LNCAP (cell line): ENCODE measurements at regions not wholly inside any gene's neighbourhood (a gene's known extent, or its start where the extent isn't known, plus 50 kb on each side); places are given as distances from the start of the nearest gene placed in this dataset.

Source experiments
- CTCF ChIP-seq: fragments of 450-650 bp; IDR thresholded peaks from 2 replicates; pipeline ENCODE4 v1.5.1; 2017; ENCODE audit warnings: mild to moderate bottlenecking

GRCh38 chr21:39007985-39008384 lies 175.3 kb downstream of the PSMG1 start:
- TF ChIP-seq CTCF, result no peak

- TF ChIP-seq CTCF, result no peak
These were observed 175.7 kb downstream of the PSMG1 start for GRCh38 chr21:39007532-39007931.

DNA sequence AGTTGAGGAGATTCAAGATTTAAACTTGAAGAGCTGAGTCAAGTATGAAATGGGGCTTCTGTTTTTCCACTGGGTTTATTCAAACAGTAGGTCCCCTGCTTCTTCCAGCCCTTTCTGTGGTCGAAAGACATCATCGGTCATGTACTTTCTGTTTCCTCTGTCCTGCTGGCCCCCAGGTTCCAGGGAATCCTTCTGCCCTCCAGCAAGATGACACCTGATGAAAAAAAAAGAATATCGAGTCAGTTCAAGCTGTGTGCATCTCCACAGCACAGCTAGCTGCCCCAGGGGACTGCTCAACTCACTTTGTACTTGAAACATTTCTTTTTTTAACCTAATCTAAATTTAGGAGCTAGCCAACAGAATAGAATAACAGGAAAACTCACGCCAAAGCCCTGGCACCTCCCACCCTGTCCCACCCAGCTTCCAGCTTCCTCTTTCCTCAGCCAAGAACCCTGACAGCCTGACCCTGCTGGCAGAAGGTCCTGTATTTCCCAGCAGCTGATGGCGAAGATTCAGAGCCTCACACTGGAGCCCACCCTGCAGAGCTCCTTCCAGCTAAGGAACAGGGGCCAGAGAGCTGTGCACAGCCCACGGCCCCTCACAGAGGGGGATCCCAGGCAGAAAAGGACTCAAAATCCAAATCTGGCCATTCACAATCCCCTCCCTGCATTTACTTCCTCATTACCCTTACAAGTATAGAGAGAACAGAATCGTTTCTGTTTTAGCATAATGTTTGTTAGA lies 176.5 kb downstream of the PSMG1 start:
- TF ChIP-seq CTCF, result no peak

DNA sequence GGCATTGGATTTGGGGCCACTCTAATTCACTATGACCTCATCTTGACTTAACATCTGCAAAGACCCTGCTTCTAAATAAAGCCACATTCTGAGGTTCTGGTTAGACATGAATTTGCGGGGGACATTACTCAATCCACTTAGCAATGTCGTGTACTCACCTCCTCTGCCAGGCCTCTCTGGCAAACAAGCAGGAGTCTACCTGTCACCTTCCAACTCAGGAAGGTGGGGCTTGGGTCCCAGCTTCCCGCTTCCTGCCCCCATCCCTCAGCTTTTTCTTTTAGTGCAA lies 177.8 kb downstream of the PSMG1 start:
- TF ChIP-seq CTCF, result no peak

GRCh38 chr21:39004634-39005501 lies 178.4 kb downstream of the PSMG1 start:
- TF ChIP-seq CTCF, result no peak

DNA sequence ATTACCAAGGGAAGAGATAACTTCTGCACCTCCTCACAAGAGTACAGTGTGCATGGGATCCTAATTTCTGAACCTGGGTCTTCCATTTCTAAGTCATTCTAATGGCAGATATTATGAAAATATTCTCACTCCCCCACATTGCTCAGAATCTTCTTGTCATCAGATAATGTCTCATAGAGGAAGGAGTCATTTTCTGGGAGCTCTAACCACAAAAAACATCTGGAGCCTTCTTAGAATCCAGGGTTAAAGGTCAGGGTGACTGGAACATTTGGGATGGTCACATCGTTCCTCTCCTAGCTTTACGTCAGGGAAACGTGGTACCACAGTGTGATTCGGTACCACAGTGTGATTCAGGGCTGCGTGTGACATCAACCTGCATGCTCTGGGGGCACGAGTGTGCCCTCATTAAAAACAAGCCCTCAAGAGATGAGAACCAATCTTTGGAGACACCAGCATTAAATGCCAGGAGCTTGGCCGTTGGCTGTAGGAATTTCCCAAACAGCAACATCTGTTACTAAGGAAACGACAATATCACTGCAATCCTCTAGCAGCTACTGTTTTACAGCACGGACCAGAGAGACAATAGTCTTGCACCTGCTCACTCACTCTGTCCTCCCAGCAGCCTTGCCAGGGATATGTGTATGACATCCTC lies 179.1 kb downstream of the PSMG1 start:
- no peak for TF ChIP-seq CTCF

- no peak for TF ChIP-seq CTCF
These were observed 181.9 kb downstream of the PSMG1 start for GRCh38 chr21:39001341-39001740.
